IMR-90 (cell line): ENCODE measurements at regions not wholly inside any gene's neighbourhood (a gene's known extent, or its start where the extent isn't known, plus 50 kb on each side); places are given as distances from the start of the nearest gene placed in this dataset.

Experiments used
- ATAC-seq: fragments of 200-7000 bp; cut with Tn5 transposase; 2 replicates; pipeline ENCODE4 v1.9.1; 2020; ENCODE audit warnings: low read depth, mild to moderate bottlenecking, moderate library complexity
- BruUV-seq: library from RNA; stranded (reverse); fragments of 400-500 nt; replicated peaks from 2 replicates; lab custom pipeline; 2021; lab: Mats Ljungman, UMichigan
- CTCF ChIA-PET: fragments of 300-600 bp; formaldehyde crosslinking; extraction: SDS; loops from one replicate; lab custom pipeline; 2021; ENCODE audit warnings: antibody characterized with exemption; lab: Yijun Ruan, JAX
- POLR2A ChIA-PET: fragments of 300-600 bp; sonication (Branson Sonifier 250); formaldehyde crosslinking; loops from one replicate; lab custom pipeline; 2022; ENCODE audit warnings: antibody characterized with exemption; ENCODE audit not compliant: unreplicated experiment; lab: Charles Lee
- DNase-seq: peaks from one replicate; pipeline ENCODE4 v3.0.0; 2013
- H2AFZ ChIP-seq: replicated peaks from 2 replicates; pipeline ENCODE3; 2013; ENCODE audit warnings: low read length, mild to moderate bottlenecking; ENCODE audit not compliant: poor library complexity
- H2AK5ac ChIP-seq: 2 replicates; pipeline ENCODE4 v1.6.1; 2013; ENCODE audit warnings: low read depth, low read length, inconsistent platforms
- H2AK9ac ChIP-seq: replicated peaks from 2 replicates; pipeline ENCODE3; 2013; ENCODE audit warnings: mild to moderate bottlenecking, low read depth, low read length, moderate library complexity; ENCODE audit not compliant: poor library complexity
- H2BK120ac ChIP-seq: 2 replicates; pipeline ENCODE4 v1.6.1; 2013; ENCODE audit warnings: low read depth, low read length, inconsistent platforms
- H2BK15ac ChIP-seq: 3 replicates; pipeline ENCODE4 v1.6.1; 2013; ENCODE audit warnings: low read depth, low read length, inconsistent platforms
- H2BK20ac ChIP-seq: 2 replicates; pipeline ENCODE4 v1.6.1; 2013; ENCODE audit warnings: low read depth, mild to moderate bottlenecking, inconsistent platforms, low read length, moderate library complexity
- H2BK5ac ChIP-seq: 2 replicates; pipeline ENCODE4 v1.6.1; 2013; ENCODE audit warnings: mild to moderate bottlenecking, low read depth, low read length, inconsistent platforms; ENCODE audit not compliant: poor library complexity, severe bottlenecking
- H3K14ac ChIP-seq: replicated peaks from 2 replicates; pipeline ENCODE4 v1.6.1; 2013; ENCODE audit warnings: low read depth, low read length, inconsistent platforms
- H3K18ac ChIP-seq: 2 replicates; pipeline ENCODE4 v1.6.1; 2013; ENCODE audit warnings: low read depth, low read length, control low read depth
- H3K23ac ChIP-seq: 2 replicates; pipeline ENCODE4 v1.6.1; 2013; ENCODE audit warnings: low read depth, low read length, inconsistent platforms
- H3K27ac ChIP-seq: 2 replicates; pipeline ENCODE4 v1.5.1; 2013; ENCODE audit warnings: mild to moderate bottlenecking, control low read depth, low read length; ENCODE audit not compliant: insufficient read depth
- H3K27me3 ChIP-seq: 2 replicates; pipeline ENCODE4 v1.6.1; 2013; ENCODE audit warnings: low read length; ENCODE audit not compliant: control insufficient read depth, insufficient read depth
- H3K36me3 ChIP-seq: 2 replicates; pipeline ENCODE4 v1.6.1; 2013; ENCODE audit warnings: low read length, mixed read lengths; ENCODE audit not compliant: control insufficient read depth, insufficient read depth
- H3K4ac ChIP-seq: 2 replicates; pipeline ENCODE4 v1.6.1; 2013; ENCODE audit warnings: low read depth, low read length, inconsistent platforms
- H3K4me1 ChIP-seq: 2 replicates; pipeline ENCODE4 v1.6.1; 2013; ENCODE audit warnings: low read length, mixed read lengths; ENCODE audit not compliant: control insufficient read depth, insufficient read depth
- H3K4me2 ChIP-seq: 2 replicates; pipeline ENCODE4 v1.6.1; 2013; ENCODE audit warnings: low read depth, mild to moderate bottlenecking, control low read depth, low read length, moderate library complexity
- H3K4me3 ChIP-seq: 2 replicates; pipeline ENCODE4 v1.5.1; 2013; ENCODE audit warnings: low read depth, mild to moderate bottlenecking, control low read depth, low read length, moderate library complexity; ENCODE audit not compliant: insufficient read depth
- H3K56ac ChIP-seq: 2 replicates; pipeline ENCODE4 v1.6.1; 2013; ENCODE audit warnings: low read length, inconsistent platforms; ENCODE audit not compliant: insufficient read depth; ENCODE audit errors: extremely low read depth
- H3K79me1 ChIP-seq, 2 experiments: 2 replicates each; pipeline ENCODE4 v1.6.1; 2013; ENCODE audit warnings: low read length in 2 of 2, inconsistent platforms in 1 of 2, low read depth in 1 of 2
- H3K9ac ChIP-seq: 2 replicates; pipeline ENCODE4 v1.6.1; 2013; ENCODE audit warnings: low read depth, low read length, control low read depth
- H3K9me1 ChIP-seq: 2 replicates; pipeline ENCODE4 v1.6.1; 2013; ENCODE audit warnings: low read length, inconsistent platforms; ENCODE audit not compliant: insufficient read depth
- H3K9me3 ChIP-seq: 2 replicates; pipeline ENCODE4 v1.6.1; 2013; ENCODE audit warnings: low read length; ENCODE audit not compliant: control insufficient read depth, insufficient read depth
- H4K20me1 ChIP-seq: 2 replicates; pipeline ENCODE4 v1.6.1; 2013; ENCODE audit warnings: low read length, inconsistent platforms; ENCODE audit not compliant: insufficient read depth
- H4K5ac ChIP-seq: 2 replicates; pipeline ENCODE4 v1.6.1; 2013; ENCODE audit warnings: mild to moderate bottlenecking, low read depth, low read length, control low read depth
- H4K8ac ChIP-seq, 2 experiments: 2 replicates each; pipeline ENCODE4 v1.6.1; 2013; ENCODE audit warnings: low read depth in 2 of 2, low read length in 2 of 2, control low read depth in 1 of 2, inconsistent platforms in 1 of 2
- H4K91ac ChIP-seq: 2 replicates; pipeline ENCODE4 v1.6.1; 2013; ENCODE audit warnings: low read depth, low read length, inconsistent platforms; ENCODE audit not compliant: insufficient read depth
- CEBPB ChIP-seq: IDR thresholded peaks from 2 replicates; pipeline ENCODE4 v1.6.1; 2012; ENCODE audit warnings: low read depth, low read length, improper control_type of control experiment
- FOS ChIP-seq: fragments of 150-350 bp; IDR thresholded peaks from 2 replicates; pipeline ENCODE4 v1.6.1; 2016; ENCODE audit warnings: low read depth, low read length
- MAZ ChIP-seq: IDR thresholded peaks from 2 replicates; pipeline ENCODE4 v1.6.1; 2012; ENCODE audit warnings: low read depth, mild to moderate bottlenecking, low read length, improper control_type of control experiment, moderate library complexity, borderline replicate concordance
- NFE2L2 ChIP-seq: fragments of 150-350 bp; IDR thresholded peaks from 2 replicates; pipeline ENCODE4 v1.6.1; 2016; ENCODE audit warnings: low read depth, mild to moderate bottlenecking, low read length
- POLR2A ChIP-seq: IDR thresholded peaks from 2 replicates; pipeline ENCODE4 v1.6.1; 2012; ENCODE audit warnings: mild to moderate bottlenecking, low read depth, low read length
- RAD21 ChIP-seq: IDR thresholded peaks from 2 replicates; pipeline ENCODE4 v1.6.1; 2012; ENCODE audit warnings: low read length, improper control_type of control experiment
- RFX5 ChIP-seq: IDR thresholded peaks from 2 replicates; pipeline ENCODE4 v1.8.0; 2012; ENCODE audit warnings: low read depth, mild to moderate bottlenecking, low read length, moderate library complexity
- WGBS, 2 experiments: methylation state at CpG; one replicate each; pipeline versions ENCODE4 v1.1.5 to v1.1.7; 2013; ENCODE audit warnings: missing lambda C conversion rate in 2 of 2; ENCODE audit not compliant: insufficient read length in 1 of 2; ENCODE audit errors: extremely low coverage in 2 of 2; 5-methylcytosine and 5-hydroxymethylcytosine counted together
- dilution Hi-C: fragments of 300-500 bp; cut with HindIII; formaldehyde crosslinking; loops from one replicate; pipeline ENCODE4 v1.14.3; 2018; ENCODE audit warnings: low sequenced_read_pairs; ENCODE audit not compliant: unreplicated experiment
- in situ Hi-C: fragments of 300-500 bp; cut with MboI; formaldehyde crosslinking; loops from 3 replicates; pipeline ENCODE4 v1.14.3; 2019; ENCODE audit warnings: low sequenced_read_pairs, inconsistent platforms, mixed read lengths
- intact Hi-C: fragments of 100-400 bp; cut with micrococcal nuclease; formaldehyde crosslinking; loops from 2 replicates; pipeline ENCODE4 v1.10.0; 2022
- TF ChIP-seq, protein P1 (sequence below): fragments of 150-350 bp; IDR thresholded peaks from 2 replicates; pipeline ENCODE4 v1.6.1; 2016; ENCODE audit warnings: low read depth, mild to moderate bottlenecking, low read length, moderate library complexity, borderline replicate concordance

DNA sequence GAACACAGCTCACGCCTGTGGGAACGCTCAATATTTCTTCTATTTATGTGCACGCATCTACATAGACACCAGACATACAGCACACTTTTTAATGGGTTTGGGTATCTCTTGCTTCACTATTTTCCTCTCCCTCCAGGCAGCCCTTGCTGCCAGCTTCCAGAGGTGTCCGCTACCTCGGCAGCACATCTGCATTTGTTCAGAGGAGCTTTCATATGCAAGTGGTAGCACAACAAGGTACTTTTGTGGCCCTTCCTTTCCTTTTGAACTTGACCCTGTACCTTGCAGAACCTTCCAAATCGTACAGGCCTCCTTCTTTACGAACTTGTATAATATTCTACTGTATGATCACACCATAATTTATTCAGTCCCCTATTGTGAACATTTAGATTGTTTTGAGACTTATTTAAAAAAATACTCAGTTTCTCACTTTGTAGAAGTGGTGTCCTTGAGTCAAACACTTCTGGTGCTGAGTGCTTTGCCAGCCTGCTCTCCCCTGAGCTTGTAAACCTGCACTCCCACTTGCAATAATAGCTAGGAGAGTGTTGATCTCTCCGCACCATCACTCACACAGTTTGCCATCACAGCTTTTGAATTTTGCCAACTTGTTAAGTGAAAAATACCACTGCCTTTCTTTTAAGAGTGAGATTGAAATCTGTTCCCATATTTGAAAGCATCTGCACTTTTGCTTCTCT is 106.0 kb upstream of the ZNF32 start:
- no peak overlapping the region for H2BK5ac ChIP-seq
- H2BK15ac ChIP-seq = no peak overlapping the region
- H3K9ac ChIP-seq = no peak overlapping the region
- H3K56ac ChIP-seq = no peak overlapping the region
- ATAC-seq = no peak
- 79% methylated on average over 2 of the region's 8 CpGs; no CpG with 5 or more reads in 1 of the 2 experiments for WGBS, 2 experiments
- no peak overlapping the region for H3K18ac ChIP-seq
- DNase-seq = no peak
- no peak overlapping the region for H2BK20ac ChIP-seq
- H2AK5ac ChIP-seq = no peak overlapping the region
- no peaks in the 10 kb centered on the region for H3K9me1 ChIP-seq
- no peaks in the 10 kb centered on the region for H4K20me1 ChIP-seq
- ChIA-PET POLR2A (no interaction called here), CTCF (no interaction called here)
- no peak overlapping the region for H4K91ac ChIP-seq
- in situ Hi-C loops = no loop called here
- H3K27me3 ChIP-seq = no peaks in the 10 kb centered on the region
- H3K9me3 ChIP-seq = peaks cover 2% of the 10 kb centered on the region
- H3K14ac ChIP-seq = no peak overlapping the region
- no peaks in the 10 kb centered on the region for H3K36me3 ChIP-seq
- H3K23ac ChIP-seq = no peak overlapping the region
- dilution Hi-C loops = no loop called here
- H4K5ac ChIP-seq = no peak overlapping the region
- H3K4me2 ChIP-seq = no peak overlapping the region
- no peak overlapping the region for H2BK120ac ChIP-seq
- H3K4me3 ChIP-seq = no peak overlapping the region
- H3K4ac ChIP-seq = no peak overlapping the region
- no peak overlapping the region for H2AFZ ChIP-seq
- BruUV-seq = no TSS peak
- TF ChIP-seq FOS (no peak), NFE2L2 (no peak), RAD21 (no peak), RFX5 (no peak), MAZ (no peak), POLR2A (no peak), CEBPB (no peak)
- TF ChIP-seq, protein P1, sequence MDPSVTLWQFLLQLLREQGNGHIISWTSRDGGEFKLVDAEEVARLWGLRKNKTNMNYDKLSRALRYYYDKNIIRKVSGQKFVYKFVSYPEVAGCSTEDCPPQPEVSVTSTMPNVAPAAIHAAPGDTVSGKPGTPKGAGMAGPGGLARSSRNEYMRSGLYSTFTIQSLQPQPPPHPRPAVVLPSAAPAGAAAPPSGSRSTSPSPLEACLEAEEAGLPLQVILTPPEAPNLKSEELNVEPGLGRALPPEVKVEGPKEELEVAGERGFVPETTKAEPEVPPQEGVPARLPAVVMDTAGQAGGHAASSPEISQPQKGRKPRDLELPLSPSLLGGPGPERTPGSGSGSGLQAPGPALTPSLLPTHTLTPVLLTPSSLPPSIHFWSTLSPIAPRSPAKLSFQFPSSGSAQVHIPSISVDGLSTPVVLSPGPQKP = no peak
- intact Hi-C loops = no loop called here
- no peaks in the 10 kb centered on the region for H3K79me1 ChIP-seq
- H3K27ac ChIP-seq = no peak overlapping the region
- H4K8ac ChIP-seq = no peak overlapping the region
- no peaks in the 10 kb centered on the region for H3K4me1 ChIP-seq
- no peak overlapping the region for H2AK9ac ChIP-seq
